ENCODE measurements at regions not wholly inside any gene's neighbourhood (a gene's known extent, or its start where the extent isn't known, plus 50 kb on each side); places are given as distances from the start of the nearest gene placed in this dataset.

GRCh38 chr2:150267651-150268415 is 219.6 kb downstream of the RND3 start:
- ATAC-seq (no peak), DNase-seq (ENCODE audit: low read depth, low spot score) (no peak)
- no peaks in the 10 kb centered on the region for H3K36me3 ChIP-seq (ENCODE audit: control insufficient read depth, insufficient read depth, low read length)
- H3K4me3 ChIP-seq (ENCODE audit: low read depth in 2 of 2, low read length in 2 of 2), result no peak overlapping the region
- intact Hi-C loops (cut with micrococcal nuclease; ENCODE audit: unreplicated experiment), result no loop called here
- ChIA-PET CTCF (no interaction called here), POLR2A (no interaction called here)
- BruUV-seq (replicated peaks), result no TSS peak
- H3K9me3 ChIP-seq (ENCODE audit: control insufficient read depth, insufficient read depth, low read depth, low read length), result no peaks in the 10 kb centered on the region
- H3K27ac ChIP-seq (ENCODE audit: low read length), result no peak overlapping the region; the same call in 1 of the 2 replicates
- H3K4me1 ChIP-seq (ENCODE audit: control insufficient read depth, insufficient read depth, low read length), result peaks cover 3% of the 10 kb centered on the region; the same call in 1 of the 2 replicates
- no peaks in the 10 kb centered on the region for H3K27me3 ChIP-seq (ENCODE audit: control insufficient read depth, insufficient read depth, low read length)
- in situ Hi-C loops (cut with HindIII; ENCODE audit: low pct_unique_long_range_greater_than_20kb, low sequenced_read_pairs), result no loop called here
- no peak for TF ChIP-seq REST (IDR thresholded peaks at IDR 0.05; ENCODE audit: insufficient read depth in 1 of 2, low read depth in 2 of 2, low read length in 1 of 2)
- TF ChIP-seq SIN3A (IDR thresholded peaks at IDR 0.05; ENCODE audit: borderline replicate concordance, insufficient read depth, low read depth, low read length), result no peak
- TF ChIP-seq CTCF (IDR thresholded peaks at IDR 0.05), result no peak
- no peak for TF ChIP-seq POLR2AphosphoS5 (IDR thresholded peaks at IDR 0.05; ENCODE audit: low read depth, low read length)
- TF ChIP-seq TCF7L2 (IDR thresholded peaks at IDR 0.05; ENCODE audit: low read depth, low read length), result no peak

GRCh38 chr2:150266931-150267330 is 220.5 kb downstream of the RND3 start:
- in situ Hi-C loops (cut with HindIII; ENCODE audit: low pct_unique_long_range_greater_than_20kb, low sequenced_read_pairs) (no loop called here), intact Hi-C loops (cut with micrococcal nuclease; ENCODE audit: unreplicated experiment) (no loop called here)
- DNase-seq (ENCODE audit: low read depth, low spot score) (no peak), ATAC-seq (no peak)
- Histone ChIP-seq H3K27me3 (ENCODE audit: control insufficient read depth, insufficient read depth, low read length) (no peaks in the 10 kb centered on the region), H3K4me3 (ENCODE audit: low read depth in 2 of 2, low read length in 2 of 2) (no peak overlapping the region), H3K9me3 (ENCODE audit: control insufficient read depth, insufficient read depth, low read depth, low read length) (no peaks in the 10 kb centered on the region), H3K27ac (ENCODE audit: low read length) (no peak overlapping the region), H3K4me1 (ENCODE audit: control insufficient read depth, insufficient read depth, low read length) (no peaks in the 10 kb centered on the region), H3K36me3 (ENCODE audit: control insufficient read depth, insufficient read depth, low read length) (no peaks in the 10 kb centered on the region)
- POLR2A ChIA-PET, result no interaction called here
- no TSS peak for BruUV-seq (replicated peaks)
- TF ChIP-seq REST (IDR thresholded peaks at IDR 0.05; ENCODE audit: insufficient read depth in 1 of 2, low read depth in 2 of 2, low read length in 1 of 2) (no peak), TCF7L2 (IDR thresholded peaks at IDR 0.05; ENCODE audit: low read depth, low read length) (no peak), SIN3A (IDR thresholded peaks at IDR 0.05; ENCODE audit: borderline replicate concordance, insufficient read depth, low read depth, low read length) (no peak), POLR2AphosphoS5 (IDR thresholded peaks at IDR 0.05; ENCODE audit: low read depth, low read length) (no peak), CTCF (IDR thresholded peaks at IDR 0.05) (no peak)
- CTCF ChIA-PET, result no interaction called here
